HG03520 (cell line): ENCODE measurements at regions not wholly inside any gene's neighbourhood (a gene's known extent, or its start where the extent isn't known, plus 50 kb on each side); places are given as distances from the start of the nearest gene placed in this dataset.
"Not testable (repeated sequence)": the region's sequence is repeated elsewhere in the genome, so short reads cannot be mapped to it uniquely, and the experiment has no call there.

ENCODE experiments used
- ATAC-seq: cut with Tn5 transposase; IDR thresholded peaks from one replicate; pipeline ENCODE4 v1.9.1; 2021; ENCODE audit warnings: mild to moderate bottlenecking, moderate library complexity; ENCODE audit not compliant: unreplicated experiment

GRCh38 chr3:170670504-170670903, 84.6 kb upstream of the SLC7A14 start:
- no peak for ATAC-seq

- not testable (repeated sequence) for ATAC-seq
Measured at GRCh38 chr3:170662986-170663385, 77.1 kb upstream of the SLC7A14 start.

GRCh38 chr3:170660139-170660538, 74.3 kb upstream of the SLC7A14 start:
- no peak for ATAC-seq

- ATAC-seq, result no peak
Measured at GRCh38 chr3:170657312-170657711, 71.4 kb upstream of the SLC7A14 start.

GRCh38 chr3:170656284-170656683, 70.4 kb upstream of the SLC7A14 start:
- ATAC-seq, result no peak

DNA sequence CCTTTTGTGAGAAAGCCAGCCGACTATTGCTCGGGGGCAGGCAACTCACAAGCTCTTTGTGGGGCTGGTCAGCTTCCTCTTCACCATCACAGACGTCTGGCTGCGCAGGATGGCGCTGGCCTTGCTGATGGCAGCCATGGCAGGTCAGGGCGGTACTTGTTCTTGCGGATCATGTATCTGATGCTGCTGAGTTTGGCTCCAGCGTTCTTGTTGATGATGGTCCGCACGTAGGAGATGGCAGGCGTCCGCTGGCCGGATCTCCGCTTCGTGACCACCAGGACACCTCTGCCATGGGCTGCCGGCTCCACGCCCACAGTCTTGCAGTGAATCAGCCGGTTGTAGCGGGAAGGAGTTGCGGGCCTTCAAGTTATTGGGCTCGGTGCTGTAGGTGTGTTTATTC, 67.9 kb upstream of the SLC7A14 start:
- no peak for ATAC-seq

DNA sequence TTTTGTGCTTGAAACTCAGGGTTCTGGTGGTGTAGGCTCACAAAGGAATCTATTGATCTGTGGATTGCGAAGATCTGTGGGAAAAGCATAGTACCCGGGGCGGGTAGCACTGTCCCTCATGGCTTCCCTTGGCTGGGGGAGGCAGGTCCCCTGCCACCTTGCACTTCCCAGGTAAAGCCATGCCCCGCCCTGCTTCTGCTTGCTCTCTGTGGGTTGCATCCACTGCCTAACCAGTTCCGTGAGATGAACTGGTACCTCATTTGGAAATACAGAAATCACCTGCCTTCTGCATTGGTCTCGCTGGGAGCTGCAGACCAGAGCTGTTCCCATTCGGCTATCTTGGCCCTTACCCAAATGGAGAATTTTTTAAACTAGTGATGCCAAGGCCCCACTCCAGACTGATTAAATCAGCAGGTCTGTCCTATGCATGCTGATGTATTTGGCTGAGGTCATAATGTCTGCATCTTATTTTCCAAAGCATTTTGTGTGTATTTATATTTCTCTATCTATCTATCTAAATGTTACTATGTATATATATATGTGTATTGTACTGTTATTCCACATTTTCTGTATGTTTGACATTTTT, 65.5 kb upstream of the SLC7A14 start:
- ATAC-seq, result no peak

DNA sequence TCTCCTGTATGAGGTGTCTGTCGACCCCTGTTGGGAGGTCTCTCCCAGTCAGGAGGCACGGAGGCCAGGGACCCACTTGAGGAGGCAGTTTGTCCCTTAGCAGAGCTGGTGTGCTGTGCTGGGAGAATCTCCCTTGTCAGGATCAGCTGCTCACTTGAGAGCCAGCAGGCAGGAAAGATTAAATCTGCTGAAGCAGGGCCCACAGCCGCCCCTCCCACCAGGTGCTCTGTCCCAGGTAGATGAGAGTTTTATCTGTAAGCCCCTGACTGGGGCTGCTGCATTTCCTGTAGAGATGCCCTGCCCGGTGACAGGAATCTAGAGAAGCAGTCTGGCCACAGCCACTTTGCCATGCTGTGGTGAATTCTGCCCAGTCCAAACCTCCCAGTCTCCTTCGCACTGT, 64.7 kb upstream of the SLC7A14 start:
- ATAC-seq, result not testable (repeated sequence)

DNA sequence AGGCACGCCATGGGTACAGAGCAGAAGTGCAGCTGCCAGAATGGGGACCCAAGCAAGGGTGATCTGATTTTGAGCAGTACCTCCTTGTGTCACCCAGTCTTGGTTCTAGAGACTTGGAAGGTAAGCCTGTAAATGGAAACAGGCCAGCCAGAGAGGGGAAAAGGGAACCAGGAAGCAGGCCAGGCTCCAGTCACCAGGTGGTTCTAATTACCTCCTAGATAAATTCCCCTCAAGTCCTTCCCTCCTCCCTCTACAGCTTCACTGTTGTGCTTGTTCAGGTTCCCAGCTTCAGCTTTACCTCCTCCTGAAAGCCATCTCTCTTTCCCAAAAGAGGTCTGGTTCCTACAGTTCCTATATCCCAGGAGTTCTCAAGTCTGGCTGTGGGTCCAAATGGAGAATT, 58.8 kb upstream of the SLC7A14 start:
- no peak for ATAC-seq

GRCh38 chr3:170643831-170644230, 58.0 kb upstream of the SLC7A14 start:
- ATAC-seq, result no peak

DNA sequence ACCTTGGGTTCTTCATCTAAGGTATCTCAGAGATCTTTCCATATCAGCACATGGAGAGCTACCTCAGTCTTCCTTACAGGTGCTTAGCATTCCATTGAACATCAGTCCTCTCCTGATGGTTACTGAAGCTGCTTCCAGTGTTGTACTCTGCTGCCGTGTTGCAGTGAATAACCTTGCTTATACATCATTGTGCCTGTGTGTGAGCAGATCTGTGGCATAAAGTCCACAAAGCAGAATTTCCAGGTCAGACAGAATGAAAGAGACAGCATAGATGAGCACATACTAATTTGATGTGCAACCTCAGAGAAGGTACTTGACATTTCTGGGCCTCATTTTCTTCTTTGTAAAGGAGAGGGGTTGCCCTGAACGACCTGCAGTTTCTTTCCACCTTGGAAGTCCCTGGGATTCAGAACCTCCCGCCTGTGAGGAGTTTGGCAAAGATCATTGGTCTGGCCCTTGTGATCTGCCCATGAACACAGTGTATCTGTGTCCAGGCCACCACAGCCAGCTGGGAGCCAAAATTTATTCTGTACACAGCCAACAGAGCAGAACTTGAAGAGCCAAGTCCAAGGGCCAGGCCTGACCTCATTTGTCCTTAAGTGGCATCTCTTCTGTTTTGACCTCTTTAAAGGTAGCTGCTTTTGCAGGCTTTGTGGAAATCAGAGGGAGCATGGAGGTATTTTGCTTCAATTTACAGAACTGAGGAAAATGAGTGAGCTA, 57.2 kb upstream of the SLC7A14 start:
- ATAC-seq, result no peak

DNA sequence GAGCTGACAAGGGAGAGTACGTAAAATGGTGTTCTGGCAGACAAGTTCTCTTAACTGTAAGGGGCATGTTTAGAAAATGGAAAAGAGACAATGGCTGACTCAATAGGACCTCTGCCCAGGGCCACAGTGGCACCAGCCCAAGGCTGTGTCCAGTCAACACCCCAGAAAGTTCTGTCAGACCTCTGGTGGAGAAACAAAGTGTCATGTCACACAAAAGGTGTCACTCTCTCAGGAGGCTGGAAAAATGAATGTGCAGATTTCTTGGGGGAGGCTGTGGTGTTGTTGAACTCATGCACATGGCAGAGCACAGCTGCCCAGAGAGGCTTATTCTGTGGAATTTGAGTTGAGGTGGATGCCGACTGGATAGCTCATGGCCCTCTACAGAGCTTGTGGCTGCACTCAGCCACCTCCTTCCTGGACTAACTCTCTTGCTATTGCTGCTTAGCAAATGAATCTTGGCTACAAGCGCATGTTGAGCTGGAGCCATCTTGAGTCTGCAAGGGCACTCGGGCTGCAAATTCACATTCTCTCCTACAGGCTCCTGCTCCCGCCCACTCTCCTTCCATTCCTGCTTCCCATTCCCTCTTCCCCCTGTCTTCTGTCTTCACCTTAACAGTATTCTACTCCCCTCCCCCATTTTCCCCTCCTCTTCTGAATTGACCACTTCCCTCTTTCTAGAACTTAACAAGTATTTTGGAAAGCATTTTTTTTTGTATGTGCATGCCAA, 55.8 kb upstream of the SLC7A14 start:
- ATAC-seq, result no peak

DNA sequence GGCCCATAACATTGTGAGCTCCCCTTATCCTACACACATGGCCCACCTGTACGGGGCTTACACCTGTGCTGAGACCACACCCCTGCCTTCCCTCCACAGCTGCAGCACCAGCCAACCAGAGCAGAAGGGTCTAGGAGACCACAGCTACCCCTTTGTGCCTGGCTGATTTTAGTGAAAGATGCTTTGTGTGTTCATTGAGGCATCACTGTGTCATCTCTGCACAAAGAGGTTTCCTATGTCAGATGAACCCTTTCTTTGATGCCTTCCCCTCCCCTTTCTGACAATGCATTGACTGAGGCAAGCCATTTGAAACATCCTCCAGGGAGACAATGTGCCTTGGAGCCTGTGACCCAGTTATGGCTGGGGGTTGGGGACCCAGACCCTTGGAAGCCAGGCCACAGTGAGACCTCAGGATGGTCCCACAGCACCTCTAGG, 54.9 kb upstream of the SLC7A14 start:
- no peak for ATAC-seq

DNA sequence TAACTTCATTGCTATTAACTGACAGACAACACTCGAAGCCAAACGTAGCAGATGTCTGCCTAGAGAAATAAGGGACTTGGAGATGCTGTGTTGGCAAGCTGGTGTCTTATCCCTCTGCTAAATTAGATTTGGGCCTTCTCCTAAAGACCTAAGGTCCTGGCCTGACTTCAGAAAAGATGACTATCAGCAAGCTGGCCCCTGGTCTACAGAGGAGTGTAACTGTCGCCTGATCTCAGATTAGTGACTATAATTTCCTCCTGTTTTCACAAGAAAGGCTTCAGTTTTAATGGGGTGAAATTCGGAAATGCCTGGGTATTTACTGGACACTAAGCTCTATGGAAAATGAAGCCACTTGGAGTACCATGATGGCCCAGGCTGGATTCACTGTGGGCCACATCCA, 53.1 kb upstream of the SLC7A14 start:
- no peak for ATAC-seq

GRCh38 chr3:170637306-170637705, 51.4 kb upstream of the SLC7A14 start:
- ATAC-seq, result no peak

- no peak for ATAC-seq
Measured at GRCh38 chr3:170636400-170636973, 50.6 kb upstream of the SLC7A14 start.
